ENCODE measurements at regions not wholly inside any gene's neighbourhood (a gene's known extent, or its start where the extent isn't known, plus 50 kb on each side); places are given as distances from the start of the nearest gene placed in this dataset.

DNA sequence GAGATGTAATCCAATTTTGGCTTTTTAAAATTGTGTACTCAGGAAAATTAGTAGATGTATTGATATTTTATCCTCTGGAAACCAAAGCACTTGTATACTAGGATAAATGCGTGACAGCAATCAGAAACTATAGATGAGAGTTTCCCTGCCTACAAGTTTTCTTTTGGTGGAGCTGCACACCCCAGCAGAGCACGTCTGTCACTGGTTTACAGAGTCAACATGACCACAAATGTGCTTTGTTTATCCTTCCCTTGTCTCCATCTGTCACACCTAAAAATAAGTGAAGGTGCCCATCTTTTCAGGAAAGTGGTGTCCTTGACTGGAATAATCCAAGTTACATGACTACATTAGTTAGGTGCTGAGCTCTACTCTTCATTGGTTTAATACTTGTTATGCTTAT lies 210.4 kb upstream of the DSEL start:
- H3K27me3 ChIP-seq (ENCODE audit: control insufficient read depth, insufficient read depth, low read length), result no peaks in the 10 kb centered on the region

DNA sequence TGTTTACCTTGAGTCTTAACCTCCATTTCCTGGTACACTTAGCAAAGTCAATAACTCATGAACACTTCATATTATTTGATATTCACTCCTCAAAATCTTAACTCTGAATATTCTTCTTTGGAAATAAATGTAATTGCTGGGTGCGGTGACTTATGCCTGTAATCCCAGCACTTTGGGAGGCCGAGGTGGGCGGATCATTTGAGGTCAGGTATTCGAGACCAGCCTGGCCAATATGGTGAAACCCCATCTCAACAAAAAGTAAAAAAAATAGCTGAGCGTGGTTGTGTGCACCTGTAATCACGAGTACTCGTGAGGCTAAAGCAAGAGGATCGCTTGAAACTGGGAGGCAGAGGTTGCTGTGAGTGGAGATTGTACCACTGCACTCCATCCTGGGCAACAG lies 201.3 kb upstream of the DSEL start:
- no peak overlapping the region for H3K9ac ChIP-seq (ENCODE audit: low read length)

More for the DNA sequence above, 210.4 kb upstream of the DSEL start:
- Histone ChIP-seq H3K9me3 (ENCODE audit: control insufficient read depth, low read depth, low read length) (no peaks in the 10 kb centered on the region), H3K4me1 (ENCODE audit: control insufficient read depth, low read depth, low read length) (no peaks in the 10 kb centered on the region), H3K9ac (ENCODE audit: low read length) (no peak overlapping the region), H3K27ac (ENCODE audit: low read length) (no peak overlapping the region), H3K4me3 (ENCODE audit: low read length) (no peak overlapping the region), H3K36me3 (ENCODE audit: control insufficient read depth, low read depth, low read length) (no peaks in the 10 kb centered on the region)

DNA sequence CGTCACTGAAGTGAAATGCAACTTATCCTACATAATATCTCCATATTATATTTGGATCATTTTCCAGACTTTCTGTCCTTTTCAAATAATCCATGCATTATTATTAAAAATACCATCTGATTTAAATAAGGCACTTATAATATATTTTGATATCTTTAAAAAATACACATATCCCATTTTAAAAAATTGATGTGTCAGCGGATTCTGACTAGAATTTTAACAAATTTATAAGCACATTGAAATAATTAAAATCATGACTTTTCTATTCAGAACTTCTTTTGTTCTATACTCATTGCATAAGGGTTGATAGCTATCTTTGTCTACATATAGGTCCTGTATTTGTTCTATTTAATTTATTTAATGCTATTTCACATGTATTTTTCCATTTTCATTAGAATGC lies 199.0 kb upstream of the DSEL start:
- Histone ChIP-seq H3K27me3 (ENCODE audit: control insufficient read depth, insufficient read depth, low read length) (no peaks in the 10 kb centered on the region), H3K36me3 (ENCODE audit: control insufficient read depth, low read depth, low read length) (no peaks in the 10 kb centered on the region), H3K9ac (ENCODE audit: low read length) (no peak overlapping the region), H3K4me3 (ENCODE audit: low read length) (no peak overlapping the region), H3K4me1 (ENCODE audit: control insufficient read depth, low read depth, low read length) (no peaks in the 10 kb centered on the region), H3K27ac (ENCODE audit: low read length) (no peak overlapping the region), H3K9me3 (ENCODE audit: control insufficient read depth, low read depth, low read length) (no peaks in the 10 kb centered on the region)

More for the DNA sequence above, 201.3 kb upstream of the DSEL start:
- Histone ChIP-seq H3K4me3 (ENCODE audit: low read length) (no peak overlapping the region), H3K27ac (ENCODE audit: low read length) (no peak overlapping the region), H3K4me1 (ENCODE audit: control insufficient read depth, low read depth, low read length) (no peaks in the 10 kb centered on the region), H3K27me3 (ENCODE audit: control insufficient read depth, insufficient read depth, low read length) (no peaks in the 10 kb centered on the region), H3K36me3 (ENCODE audit: control insufficient read depth, low read depth, low read length) (no peaks in the 10 kb centered on the region), H3K9me3 (ENCODE audit: control insufficient read depth, low read depth, low read length) (no peaks in the 10 kb centered on the region)

DNA sequence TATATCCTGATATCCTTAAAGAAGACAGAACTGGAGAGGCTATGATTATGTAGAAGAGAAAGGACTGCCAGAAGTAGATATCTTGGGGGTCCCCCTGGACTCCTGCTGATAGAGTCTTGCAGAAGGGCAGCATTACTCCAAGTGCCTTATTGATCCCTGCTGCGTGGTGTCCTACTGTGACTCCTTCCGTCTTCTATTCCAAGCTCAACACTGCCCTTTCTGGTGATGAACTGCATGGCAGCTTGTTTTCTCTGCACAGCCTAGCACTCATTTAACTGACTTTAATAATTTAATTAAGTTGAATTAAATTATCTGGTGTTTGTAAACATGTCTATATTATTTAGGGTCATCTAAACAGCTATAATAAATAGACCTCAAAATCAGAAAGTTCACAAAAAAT lies 194.1 kb upstream of the DSEL start:
- Histone ChIP-seq H3K4me3 (ENCODE audit: low read length) (no peak overlapping the region), H3K9me3 (ENCODE audit: control insufficient read depth, low read depth, low read length) (no peaks in the 10 kb centered on the region), H3K36me3 (ENCODE audit: control insufficient read depth, low read depth, low read length) (no peaks in the 10 kb centered on the region), H3K4me1 (ENCODE audit: control insufficient read depth, low read depth, low read length) (peaks cover 5% of the 10 kb centered on the region), H3K27me3 (ENCODE audit: control insufficient read depth, insufficient read depth, low read length) (no peaks in the 10 kb centered on the region), H3K9ac (ENCODE audit: low read length) (no peak overlapping the region), H3K27ac (ENCODE audit: low read length) (no peak overlapping the region)

DNA sequence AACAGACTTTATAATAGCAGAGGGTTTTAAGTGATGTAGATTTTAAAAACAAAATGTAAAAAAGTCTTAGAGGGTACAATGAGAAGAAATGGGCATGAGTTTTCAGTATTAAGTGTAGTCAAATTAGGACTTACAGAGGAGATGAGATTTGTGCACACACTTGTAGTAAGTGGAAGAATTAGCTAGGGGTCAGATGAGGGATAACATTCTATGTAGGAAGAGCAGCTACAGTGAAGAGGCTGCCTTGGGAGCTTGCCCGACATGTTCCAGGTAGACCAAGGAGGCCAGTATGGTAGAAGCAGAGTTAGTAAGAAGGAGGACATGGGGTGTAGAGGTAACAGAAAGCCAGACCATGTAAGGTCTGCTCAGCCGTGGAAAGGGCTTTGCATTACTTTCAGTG lies 189.2 kb upstream of the DSEL start:
- Histone ChIP-seq H3K27ac (ENCODE audit: low read length) (no peak overlapping the region), H3K9ac (ENCODE audit: low read length) (no peak overlapping the region), H3K4me3 (ENCODE audit: low read length) (no peak overlapping the region), H3K9me3 (ENCODE audit: control insufficient read depth, low read depth, low read length) (no peaks in the 10 kb centered on the region), H3K36me3 (ENCODE audit: control insufficient read depth, low read depth, low read length) (no peaks in the 10 kb centered on the region), H3K4me1 (ENCODE audit: control insufficient read depth, low read depth, low read length) (peaks cover 5% of the 10 kb centered on the region), H3K27me3 (ENCODE audit: control insufficient read depth, insufficient read depth, low read length) (no peaks in the 10 kb centered on the region)

DNA sequence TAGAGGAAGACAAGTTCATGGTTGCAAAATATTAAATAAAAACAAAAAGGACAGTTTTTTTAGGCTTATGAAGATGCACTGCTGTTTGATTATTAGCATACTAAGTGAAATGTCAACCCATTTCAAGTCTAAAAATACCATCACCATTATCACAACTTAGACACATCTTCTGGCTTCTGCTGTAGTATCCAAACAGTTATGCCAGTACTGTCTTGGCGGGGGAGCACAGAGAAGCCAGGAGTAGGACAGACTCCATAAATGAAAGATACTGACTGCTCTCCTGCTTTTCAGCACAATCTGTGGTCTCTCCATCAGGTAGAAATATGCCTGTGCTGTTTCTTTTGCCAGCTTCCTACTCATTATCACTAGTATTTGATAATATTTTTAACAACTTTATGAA lies 179.2 kb upstream of the DSEL start:
- Histone ChIP-seq H3K4me1 (ENCODE audit: control insufficient read depth, low read depth, low read length) (peaks cover 4% of the 10 kb centered on the region), H3K9me3 (ENCODE audit: control insufficient read depth, low read depth, low read length) (no peaks in the 10 kb centered on the region), H3K27me3 (ENCODE audit: control insufficient read depth, insufficient read depth, low read length) (no peaks in the 10 kb centered on the region)

DNA sequence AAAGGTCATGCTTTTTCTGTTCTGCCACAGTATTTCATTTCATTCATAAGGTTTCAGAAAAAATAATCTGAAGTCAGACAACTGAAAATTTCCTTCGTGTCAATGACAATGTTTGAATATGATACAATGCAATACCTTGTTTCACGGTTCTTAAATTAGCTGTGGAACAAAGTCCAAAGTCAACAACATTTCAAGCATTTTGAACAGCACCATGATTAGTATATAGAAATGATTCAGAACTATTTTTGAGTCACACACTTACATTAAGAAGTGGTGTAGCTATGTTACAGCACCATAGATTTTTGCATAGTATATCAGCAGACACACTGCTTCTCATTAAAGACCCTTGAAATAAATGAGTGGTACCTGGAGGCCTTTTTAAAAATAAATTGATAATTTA lies 178.3 kb upstream of the DSEL start:
- H3K27ac ChIP-seq (ENCODE audit: low read length), result no peak overlapping the region
- H3K36me3 ChIP-seq (ENCODE audit: control insufficient read depth, low read depth, low read length), result no peaks in the 10 kb centered on the region
- no peak overlapping the region for H3K4me3 ChIP-seq (ENCODE audit: low read length)
- no peaks in the 10 kb centered on the region for H3K27me3 ChIP-seq (ENCODE audit: control insufficient read depth, insufficient read depth, low read length)
- H3K9ac ChIP-seq (ENCODE audit: low read length), result no peak overlapping the region
- no peaks in the 10 kb centered on the region for H3K9me3 ChIP-seq (ENCODE audit: control insufficient read depth, low read depth, low read length)
- peaks cover 7% of the 10 kb centered on the region for H3K4me1 ChIP-seq (ENCODE audit: control insufficient read depth, low read depth, low read length)

More for the DNA sequence above, 179.2 kb upstream of the DSEL start:
- Histone ChIP-seq H3K27ac (ENCODE audit: low read length) (no peak overlapping the region), H3K36me3 (ENCODE audit: control insufficient read depth, low read depth, low read length) (no peaks in the 10 kb centered on the region), H3K4me3 (ENCODE audit: low read length) (no peak overlapping the region), H3K9ac (ENCODE audit: low read length) (no peak overlapping the region)

DNA sequence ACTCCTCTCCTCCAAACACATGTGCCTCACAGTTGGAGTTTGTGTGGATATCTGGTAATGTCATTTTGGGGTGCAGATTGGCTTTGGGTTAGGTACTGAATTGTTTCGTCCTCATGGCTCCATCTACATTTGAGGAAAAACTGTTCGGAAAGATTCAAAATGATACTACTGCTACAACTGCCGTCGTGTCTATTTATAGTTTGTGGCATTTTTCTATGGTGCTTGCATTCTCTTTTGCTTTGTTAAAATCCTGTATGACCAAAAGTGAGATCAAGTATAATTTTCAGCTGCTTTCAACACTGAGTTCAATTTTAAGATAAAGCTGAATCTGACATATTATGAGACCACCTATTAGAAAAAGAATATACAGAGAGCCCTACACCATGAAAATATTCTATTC lies 176.3 kb upstream of the DSEL start:
- H3K4me1 ChIP-seq (ENCODE audit: control insufficient read depth, low read depth, low read length), result peaks cover 7% of the 10 kb centered on the region
- H3K27me3 ChIP-seq (ENCODE audit: control insufficient read depth, insufficient read depth, low read length), result no peaks in the 10 kb centered on the region
- H3K9me3 ChIP-seq (ENCODE audit: control insufficient read depth, low read depth, low read length), result no peaks in the 10 kb centered on the region
- H3K9ac ChIP-seq (ENCODE audit: low read length), result no peak overlapping the region
- no peaks in the 10 kb centered on the region for H3K36me3 ChIP-seq (ENCODE audit: control insufficient read depth, low read depth, low read length)
- H3K27ac ChIP-seq (ENCODE audit: low read length), result no peak overlapping the region
- H3K4me3 ChIP-seq (ENCODE audit: low read length), result no peak overlapping the region

DNA sequence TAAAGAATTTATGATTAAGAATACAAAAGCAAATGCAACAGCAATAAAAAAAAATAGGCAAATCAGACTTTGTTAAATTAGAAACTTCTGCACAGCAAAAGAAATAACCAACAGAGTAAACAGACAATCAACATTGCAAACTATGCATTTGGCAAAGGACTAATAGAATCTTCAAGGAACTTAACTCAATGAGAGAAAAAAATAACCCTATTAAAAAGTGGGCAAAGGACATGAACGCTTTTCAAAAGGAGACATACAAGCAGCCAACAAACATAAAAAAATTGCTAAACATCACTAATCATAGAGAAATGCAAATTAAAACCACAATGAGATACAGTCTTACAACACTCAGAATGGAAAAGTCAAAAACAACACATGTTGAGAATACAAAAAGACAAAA lies 166.0 kb upstream of the DSEL start:
- H3K27me3 ChIP-seq (ENCODE audit: control insufficient read depth, insufficient read depth, low read length), result no peaks in the 10 kb centered on the region
- no peaks in the 10 kb centered on the region for H3K36me3 ChIP-seq (ENCODE audit: control insufficient read depth, low read depth, low read length)
- H3K27ac ChIP-seq (ENCODE audit: low read length), result no peak overlapping the region
- H3K4me1 ChIP-seq (ENCODE audit: control insufficient read depth, low read depth, low read length), result no peaks in the 10 kb centered on the region
- H3K4me3 ChIP-seq (ENCODE audit: low read length), result no peak overlapping the region
- no peaks in the 10 kb centered on the region for H3K9me3 ChIP-seq (ENCODE audit: control insufficient read depth, low read depth, low read length)
- H3K9ac ChIP-seq (ENCODE audit: low read length), result no peak overlapping the region

DNA sequence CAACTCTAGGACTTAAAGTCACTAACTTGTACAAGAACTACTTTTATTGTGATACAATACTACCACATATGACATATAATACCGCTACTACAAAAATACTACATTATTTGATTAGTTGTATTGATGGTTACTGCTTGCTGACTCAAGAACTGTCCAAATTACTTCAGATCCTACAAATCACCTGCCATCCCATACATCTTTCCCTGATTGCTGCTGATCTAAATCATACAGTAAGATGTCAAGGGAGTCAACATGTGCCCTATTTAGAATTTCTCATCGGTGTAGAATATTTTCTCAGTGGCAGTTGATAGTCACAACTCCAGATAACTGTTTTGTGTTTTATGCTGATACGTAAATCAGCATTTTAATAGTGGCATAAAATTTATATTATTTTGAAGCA lies 161.0 kb upstream of the DSEL start:
- peaks cover 8% of the 10 kb centered on the region for H3K4me1 ChIP-seq (ENCODE audit: control insufficient read depth, low read depth, low read length)
- H3K4me3 ChIP-seq (ENCODE audit: low read length), result no peak overlapping the region
- H3K9me3 ChIP-seq (ENCODE audit: control insufficient read depth, low read depth, low read length), result no peaks in the 10 kb centered on the region
- no peak overlapping the region for H3K9ac ChIP-seq (ENCODE audit: low read length)
- H3K27ac ChIP-seq (ENCODE audit: low read length), result no peak overlapping the region
- H3K27me3 ChIP-seq (ENCODE audit: control insufficient read depth, insufficient read depth, low read length), result no peaks in the 10 kb centered on the region
- no peaks in the 10 kb centered on the region for H3K36me3 ChIP-seq (ENCODE audit: control insufficient read depth, low read depth, low read length)

DNA sequence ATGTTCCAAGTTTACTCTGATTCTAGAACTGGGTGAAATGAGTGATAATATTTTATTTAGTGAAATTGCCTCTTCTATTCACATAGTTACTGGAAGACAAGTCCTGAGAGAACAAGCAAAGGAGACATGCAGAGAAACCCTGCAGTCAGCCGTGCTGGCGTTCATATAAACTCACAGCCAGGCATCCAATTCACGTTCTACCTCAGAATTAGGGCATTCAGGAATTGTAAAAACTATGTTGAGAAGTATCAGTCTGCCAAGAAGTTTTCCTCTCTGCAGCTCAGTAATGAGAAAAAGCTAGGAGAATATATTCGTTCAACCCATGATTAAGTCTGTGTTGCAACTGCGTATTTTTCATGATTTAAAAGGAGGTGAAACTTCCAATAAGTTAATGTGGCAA lies 156.2 kb upstream of the DSEL start:
- H3K4me3 ChIP-seq (ENCODE audit: low read length), result no peak overlapping the region
- H3K4me1 ChIP-seq (ENCODE audit: control insufficient read depth, low read depth, low read length), result peaks cover 9% of the 10 kb centered on the region
- no peaks in the 10 kb centered on the region for H3K9me3 ChIP-seq (ENCODE audit: control insufficient read depth, low read depth, low read length)
- no peaks in the 10 kb centered on the region for H3K36me3 ChIP-seq (ENCODE audit: control insufficient read depth, low read depth, low read length)
- no peak overlapping the region for H3K27ac ChIP-seq (ENCODE audit: low read length)
- no peaks in the 10 kb centered on the region for H3K27me3 ChIP-seq (ENCODE audit: control insufficient read depth, insufficient read depth, low read length)
- no peak overlapping the region for H3K9ac ChIP-seq (ENCODE audit: low read length)

DNA sequence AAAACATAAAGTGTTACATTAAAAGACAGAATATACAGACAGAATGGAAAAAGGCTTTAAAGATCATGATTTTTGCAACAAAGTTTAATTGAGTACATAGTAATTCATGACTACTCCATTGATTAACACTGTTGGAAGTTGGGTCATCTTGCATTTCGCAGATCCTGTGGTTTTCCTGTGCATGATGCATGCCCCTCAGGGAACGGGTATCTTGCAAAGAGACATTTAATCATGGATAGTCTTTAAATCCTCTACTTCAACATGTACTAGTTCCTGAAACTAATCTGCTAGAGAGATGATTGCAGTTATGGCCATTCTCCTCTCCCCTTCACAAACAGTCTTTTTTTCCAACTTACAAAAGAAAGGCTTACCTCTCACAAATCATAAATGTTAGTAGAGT lies 155.6 kb upstream of the DSEL start:
- Histone ChIP-seq H3K27me3 (ENCODE audit: control insufficient read depth, insufficient read depth, low read length) (no peaks in the 10 kb centered on the region), H3K9me3 (ENCODE audit: control insufficient read depth, low read depth, low read length) (no peaks in the 10 kb centered on the region), H3K4me1 (ENCODE audit: control insufficient read depth, low read depth, low read length) (peaks cover 9% of the 10 kb centered on the region), H3K4me3 (ENCODE audit: low read length) (no peak overlapping the region), H3K27ac (ENCODE audit: low read length) (no peak overlapping the region), H3K36me3 (ENCODE audit: control insufficient read depth, low read depth, low read length) (no peaks in the 10 kb centered on the region), H3K9ac (ENCODE audit: low read length) (no peak overlapping the region)

Data from iPS-18a (cell line).